OCI-LY3 (cell line): ENCODE measurements at regions not wholly inside any gene's neighbourhood (a gene's known extent, or its start where the extent isn't known, plus 50 kb on each side); places are given as distances from the start of the nearest gene placed in this dataset.

ENCODE experiments used
- CTCF ChIP-seq: fragments of 200-600, 300-600 bp; sonication (generic); IDR thresholded peaks from 2 replicates; pipeline ENCODE4 v1.5.1; 2014; ENCODE audit warnings: antibody characterized with exemption, low read length, low read depth
- EZH2phosphoT487 ChIP-seq: fragments of 200-600 bp; shearing (Covaris generic); IDR thresholded peaks from 2 replicates; pipeline ENCODE4 v1.6.1; 2018; ENCODE audit warnings: antibody characterized with exemption, mixed run types, low read depth

DNA sequence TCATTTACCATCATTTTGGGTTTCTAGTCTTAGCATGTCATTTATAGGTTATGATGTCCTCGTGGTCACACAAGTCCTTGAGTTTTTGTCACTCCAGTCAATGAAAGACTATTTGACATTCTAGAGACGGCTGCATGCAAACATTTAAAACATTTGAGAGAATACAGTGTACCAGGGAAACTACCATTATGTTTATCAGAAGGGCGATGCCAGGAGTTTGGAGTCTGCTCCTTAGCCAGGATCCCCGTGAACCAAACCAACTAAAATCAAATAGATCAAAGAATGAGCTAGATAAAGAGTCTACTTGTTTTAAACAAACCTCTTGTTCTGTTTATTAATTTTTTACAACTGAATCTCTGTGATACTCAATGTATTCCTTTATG, 122.6 kb downstream of the OLIG3 start:
- TF ChIP-seq EZH2phosphoT487, result no peak
- TF ChIP-seq CTCF, result no peak
